ENCODE measurements at regions not wholly inside any gene's neighbourhood (a gene's known extent, or its start where the extent isn't known, plus 50 kb on each side); places are given as distances from the start of the nearest gene placed in this dataset.
"Not testable (repeated sequence)": the region's sequence is repeated elsewhere in the genome, so short reads cannot be mapped to it uniquely, and the experiment has no call there.

DNA sequence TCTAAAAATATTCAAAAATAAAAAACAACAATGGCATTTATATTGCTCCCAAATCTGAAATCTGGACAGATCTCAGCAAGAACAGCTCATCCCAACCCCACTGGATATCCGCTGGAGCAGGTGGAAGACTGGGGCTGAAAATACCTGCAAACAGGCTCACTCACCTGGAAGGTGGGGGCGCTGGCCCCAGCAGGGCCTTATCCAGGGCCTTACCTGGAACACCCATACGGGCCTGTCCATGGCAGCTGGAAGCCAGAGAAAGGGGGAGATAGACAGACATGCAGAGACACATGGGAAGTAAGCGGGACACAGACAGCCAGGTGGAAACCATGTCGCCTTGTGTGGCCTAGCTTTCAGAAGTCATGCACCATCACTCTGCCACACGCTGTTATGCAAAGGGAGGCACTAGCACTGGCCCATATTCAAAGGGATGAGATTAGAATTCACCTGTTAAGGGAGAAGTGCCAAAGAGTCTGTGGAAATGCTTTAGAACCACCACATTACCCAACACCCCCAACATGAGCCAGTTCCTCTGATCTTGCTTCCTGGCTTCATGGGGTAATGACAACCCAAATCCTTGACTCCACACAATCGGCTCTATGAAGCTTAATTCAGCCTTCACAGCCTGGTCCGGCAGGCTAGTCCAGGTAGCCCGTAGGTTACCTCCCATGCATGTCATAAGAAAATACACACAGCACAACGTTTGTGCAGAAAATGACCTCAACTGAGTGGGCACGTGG is 99.0 kb upstream of the CDYL start:
- no peak for DNase-seq (ENCODE audit: low read depth in 4 of 4, low spot score in 1 of 4)

DNA sequence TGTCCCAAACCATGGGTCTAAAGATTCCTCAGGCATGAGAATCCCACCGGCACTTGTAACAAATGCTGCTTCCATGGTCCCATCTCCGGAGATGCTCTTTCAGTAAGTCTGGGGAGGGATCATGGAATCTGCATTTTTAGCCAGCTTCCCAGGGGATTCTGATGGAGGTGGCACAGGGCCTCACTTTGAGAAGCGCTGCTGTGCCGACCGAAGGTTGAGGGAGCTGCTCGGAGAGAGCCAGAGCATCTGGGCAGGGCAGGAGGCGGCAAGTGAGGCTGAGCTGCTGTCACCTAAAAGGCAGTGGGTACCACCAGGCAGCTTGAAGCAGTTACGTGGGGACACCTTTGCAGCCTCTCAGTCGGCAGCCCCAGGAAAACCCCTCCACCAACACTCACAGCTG is 100.2 kb upstream of the CDYL start:
- no peak for DNase-seq (ENCODE audit: low read depth in 4 of 4, low spot score in 1 of 4)

DNA sequence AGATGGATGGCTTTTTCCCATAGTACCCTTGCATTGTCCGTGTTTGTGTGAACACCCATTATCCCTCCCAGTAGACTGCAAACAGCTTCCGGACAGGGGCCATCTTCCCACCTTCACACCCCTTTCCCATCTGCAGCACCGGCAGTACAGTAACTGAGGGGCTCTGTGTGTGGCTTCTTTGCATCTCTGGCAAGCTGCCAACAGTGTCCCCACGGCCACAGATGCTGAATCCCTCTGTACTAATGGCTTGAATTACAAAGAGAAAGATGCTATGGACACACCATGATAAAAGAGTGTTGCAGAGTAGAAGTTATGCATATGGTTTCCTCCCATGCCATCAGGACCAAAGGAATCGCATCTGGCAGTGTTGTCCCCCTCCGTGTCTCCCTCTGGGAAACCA is 101.1 kb upstream of the CDYL start:
- no peak for DNase-seq (ENCODE audit: low read depth in 4 of 4, low spot score in 1 of 4)

DNA sequence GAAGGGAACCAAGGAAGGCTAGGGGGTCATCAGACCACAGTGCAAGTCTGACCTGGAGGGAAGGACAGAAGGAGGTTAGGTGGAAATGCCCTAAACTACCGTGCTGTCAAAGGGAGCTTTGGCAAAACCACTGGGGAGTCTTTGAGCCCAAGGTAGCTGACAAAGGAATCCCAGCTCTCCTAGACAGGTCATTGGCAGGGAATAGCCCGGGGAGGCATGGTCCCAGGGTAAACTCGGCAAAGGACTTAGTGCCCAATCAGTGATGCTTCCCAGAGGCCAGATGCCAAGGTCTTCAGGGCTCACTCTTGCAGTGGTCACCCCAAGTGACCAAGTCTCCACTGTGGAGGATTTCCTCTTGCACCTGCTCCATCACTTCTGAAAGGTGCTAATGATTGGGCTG is 102.3 kb upstream of the CDYL start:
- DNase-seq (ENCODE audit: low read depth in 4 of 4, low spot score in 1 of 4): no peak

DNA sequence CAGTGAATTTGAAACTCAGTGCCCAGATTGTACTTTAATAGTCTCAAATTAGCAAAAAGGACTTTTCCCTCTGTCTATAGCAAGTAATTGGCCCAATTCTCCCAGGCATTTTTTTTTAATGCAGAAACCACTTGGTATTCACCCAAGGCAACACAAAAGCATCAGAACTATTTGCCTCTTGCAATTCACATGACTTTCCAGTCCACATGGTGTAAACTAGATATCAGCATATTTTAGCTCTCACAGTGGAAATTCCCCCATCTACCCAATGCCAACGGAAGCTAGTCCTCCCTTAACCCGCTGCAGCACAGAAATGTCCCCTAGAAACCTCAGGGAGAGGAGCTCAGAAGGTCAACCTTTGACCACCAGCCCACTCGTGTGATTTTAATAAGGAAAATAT is 103.4 kb upstream of the CDYL start:
- DNase-seq (ENCODE audit: low read depth in 4 of 4, low spot score in 1 of 4): no peak

DNA sequence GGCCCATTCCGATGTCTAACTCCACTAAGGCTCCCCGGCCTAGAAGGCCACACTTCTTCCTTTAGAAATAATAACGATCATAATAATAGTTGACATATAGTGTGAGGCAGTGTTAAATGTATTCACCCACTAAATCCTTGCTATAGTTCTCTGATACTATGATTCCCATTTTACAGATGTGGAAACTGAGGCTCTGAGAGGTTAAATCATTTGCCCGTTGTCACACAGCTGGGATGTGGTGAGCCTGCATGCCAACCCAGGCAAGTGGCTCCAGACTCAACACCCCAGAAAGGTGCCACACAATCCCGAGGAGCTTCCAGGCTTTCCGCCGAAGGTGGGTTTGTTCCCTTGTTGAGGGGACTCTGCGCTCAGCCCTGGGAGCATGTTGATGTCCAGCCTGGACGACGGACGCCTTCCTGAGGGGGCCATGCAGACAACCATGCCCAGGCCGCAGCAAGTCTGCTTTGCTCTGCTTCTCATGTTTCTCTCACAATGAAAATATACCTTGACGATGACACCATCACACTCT is 104.6 kb upstream of the CDYL start:
- DNase-seq (ENCODE audit: low read depth in 4 of 4, low spot score in 1 of 4): no peak

DNA sequence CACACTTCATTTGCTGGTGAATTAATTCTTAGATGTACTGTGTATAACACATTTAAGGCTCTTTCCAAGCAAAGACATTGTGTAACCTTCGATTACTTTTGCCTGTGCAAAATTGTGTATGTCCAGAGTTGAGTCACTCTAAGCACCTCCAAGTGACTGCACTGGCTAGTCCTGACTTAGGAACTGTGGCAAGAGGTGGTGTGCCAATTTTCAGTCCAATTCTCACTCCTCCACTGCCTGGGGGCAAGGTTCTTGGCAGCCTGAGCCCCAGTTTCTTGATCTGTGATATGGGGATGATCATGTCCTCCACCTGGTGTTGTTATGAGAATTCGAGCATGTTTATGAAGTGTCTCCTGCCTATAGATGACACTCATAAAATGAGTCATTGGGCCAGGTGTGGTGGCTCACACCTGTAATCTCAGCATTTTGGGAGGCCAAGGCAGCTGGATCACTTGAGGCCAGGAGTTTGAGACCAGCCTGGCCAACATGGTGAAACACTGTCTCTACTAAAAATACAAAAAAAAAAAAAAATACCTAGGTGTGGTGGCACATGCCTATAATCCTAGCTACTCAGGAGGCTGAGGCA is 105.3 kb upstream of the CDYL start:
- no peak for DNase-seq (ENCODE audit: low read depth in 4 of 4, low spot score in 1 of 4)

DNA sequence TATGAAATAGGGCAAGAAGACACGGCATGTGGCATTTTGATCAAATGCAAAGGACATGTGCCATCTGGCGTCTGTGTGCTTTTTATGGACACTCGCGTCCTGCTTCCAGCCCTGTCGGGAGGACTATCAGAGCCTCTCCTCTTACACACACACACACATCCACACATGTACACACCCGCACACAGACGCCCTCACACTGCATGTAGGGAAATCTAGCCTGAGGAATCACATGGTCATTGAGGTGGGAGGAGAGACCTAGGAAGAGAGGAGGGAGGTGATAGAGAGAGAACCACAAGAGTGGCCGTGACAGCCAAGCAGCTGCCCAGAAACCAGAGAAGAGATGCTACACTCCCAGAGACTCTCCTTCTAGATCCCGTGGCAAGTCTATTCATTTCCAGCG is 105.9 kb upstream of the CDYL start:
- no peak for DNase-seq (ENCODE audit: low read depth in 4 of 4, low spot score in 1 of 4)

DNA sequence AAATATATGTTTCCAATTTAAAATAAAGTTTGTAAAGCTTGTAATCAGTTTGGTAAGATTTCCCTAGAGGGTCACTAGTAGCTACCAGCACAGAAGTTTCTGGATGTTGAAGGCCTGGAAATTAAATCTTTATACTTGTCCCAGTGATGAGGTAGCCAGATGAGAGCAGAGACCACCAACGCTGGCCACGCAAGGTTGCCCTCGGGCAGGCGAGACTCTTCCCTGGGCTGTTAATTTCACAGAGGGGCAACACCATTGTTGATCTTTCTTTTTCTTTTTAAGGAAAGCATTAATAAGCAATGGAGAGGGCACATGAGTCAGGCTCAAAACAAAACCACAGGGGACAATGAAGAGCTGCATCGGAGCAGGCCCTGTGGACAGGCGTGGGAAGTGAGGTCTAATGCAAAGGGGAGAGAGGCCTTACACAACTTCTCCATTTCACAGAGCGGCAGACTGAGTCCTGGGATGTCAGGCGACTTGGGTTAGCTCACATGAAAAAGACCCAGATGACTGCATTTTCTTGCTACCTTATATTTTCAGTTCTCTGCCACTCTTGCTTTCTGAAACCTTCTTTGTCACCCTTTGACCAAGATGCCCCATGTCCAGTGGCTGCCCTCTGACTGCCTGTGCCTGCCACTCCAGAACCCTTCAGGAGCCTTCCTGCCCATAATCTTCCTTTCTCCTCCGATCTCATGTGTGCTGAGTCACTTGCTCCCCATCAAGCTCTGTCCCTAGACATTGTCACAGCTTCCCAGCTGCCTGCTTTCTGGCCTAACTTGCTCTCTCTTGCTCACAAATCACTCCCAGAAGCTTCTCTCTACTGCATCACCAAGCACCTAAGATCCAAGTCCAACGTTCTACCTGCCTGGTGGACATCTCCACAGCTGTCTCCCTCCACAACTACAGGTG is 107.7 kb upstream of the CDYL start:
- DNase-seq (ENCODE audit: low read depth in 4 of 4, low spot score in 1 of 4): no peak

DNA sequence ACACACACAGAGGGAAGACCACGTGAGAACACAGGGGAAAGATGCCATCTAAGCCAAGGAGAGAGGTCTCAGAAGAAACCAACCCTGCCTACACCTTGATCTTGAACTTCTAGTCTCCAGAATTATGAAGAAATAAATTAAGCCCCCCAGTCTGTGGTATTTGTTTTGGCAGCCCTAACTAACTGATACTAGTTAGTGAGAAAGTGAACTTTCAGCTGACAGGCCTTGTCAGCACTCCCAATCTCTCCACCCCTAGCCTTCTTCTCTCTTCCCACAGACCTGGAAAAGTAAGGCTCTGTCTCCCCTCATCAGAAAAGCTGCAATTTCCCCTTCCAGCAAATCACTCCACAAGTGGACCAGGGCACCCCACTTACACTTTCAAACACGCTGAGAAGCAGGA is 108.6 kb upstream of the CDYL start:
- DNase-seq (ENCODE audit: low read depth in 4 of 4, low spot score in 1 of 4): no peak

DNA sequence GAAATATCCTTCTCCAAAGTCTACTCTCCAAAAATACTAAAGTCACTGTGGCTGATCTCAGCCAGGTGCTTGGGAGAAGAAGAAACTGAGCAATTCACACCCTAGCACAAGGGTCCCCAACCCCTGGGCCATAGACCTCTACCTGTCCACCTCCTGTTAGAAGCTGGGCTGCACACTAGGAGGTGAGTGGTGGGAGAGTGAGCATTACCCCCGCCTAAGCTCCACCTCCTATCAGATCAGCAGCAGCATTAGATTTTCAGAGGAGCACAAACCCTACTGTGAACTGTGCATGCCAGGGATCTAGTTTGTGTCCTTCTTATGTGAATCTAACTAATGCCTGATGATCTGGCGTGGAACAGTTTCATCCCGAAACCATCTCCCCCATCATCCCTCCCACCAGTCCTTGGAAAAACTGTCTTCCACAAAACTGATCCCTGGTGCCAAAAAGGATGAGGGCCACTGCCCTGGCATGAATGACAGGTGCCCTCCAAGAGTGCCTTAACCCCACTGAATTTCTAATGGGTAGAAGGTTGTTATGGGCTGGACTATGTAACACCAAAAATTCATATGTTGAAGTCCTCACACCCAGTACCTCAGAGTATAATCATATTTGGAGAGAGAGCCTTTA is 109.2 kb upstream of the CDYL start:
- no peak for DNase-seq (ENCODE audit: low read depth in 4 of 4, low spot score in 1 of 4)

DNA sequence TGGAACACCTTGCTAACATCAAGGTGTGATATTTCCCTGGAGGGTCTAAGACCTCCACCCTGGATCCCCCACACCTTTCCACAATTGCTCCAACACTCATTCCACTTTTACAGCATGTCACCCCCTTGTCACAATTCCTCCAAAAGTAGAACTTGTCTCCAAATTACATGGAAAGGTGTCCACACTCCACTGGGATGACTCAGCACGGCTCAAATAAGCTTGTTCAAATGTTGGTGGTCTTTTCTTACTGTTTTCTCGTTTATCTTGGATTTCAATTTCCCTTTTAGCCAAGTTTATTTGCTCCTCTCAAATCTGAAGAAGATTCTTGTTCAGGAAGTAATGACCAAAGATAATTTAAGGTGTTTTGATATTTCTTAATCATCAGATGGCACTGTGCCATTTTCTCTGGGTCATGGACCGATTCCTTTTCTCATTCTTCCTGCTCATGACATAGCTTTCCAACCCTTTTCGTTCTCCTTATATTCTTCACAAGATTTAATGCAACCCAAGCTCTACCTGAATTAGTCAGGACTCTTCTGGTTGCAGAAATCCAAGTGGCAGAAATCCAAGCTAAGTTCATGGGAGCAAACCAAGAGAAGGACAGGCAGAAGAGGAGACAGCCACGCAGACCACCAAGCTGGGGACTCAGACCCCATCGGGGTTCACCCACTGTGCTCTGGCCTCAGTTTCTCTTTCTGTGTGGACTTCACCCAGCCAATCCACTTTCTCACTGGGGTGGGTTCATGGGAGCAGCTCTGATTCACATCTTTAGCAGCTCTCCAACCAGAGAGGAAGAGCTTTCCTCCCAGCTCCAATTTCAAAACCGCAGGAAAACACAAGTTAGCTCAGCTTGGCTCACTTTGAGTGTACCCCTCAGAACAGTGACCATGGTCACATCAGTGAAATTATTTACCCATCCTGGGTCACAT is 110.5 kb upstream of the CDYL start:
- DNase-seq (ENCODE audit: low read depth in 4 of 4, low spot score in 1 of 4): no peak

DNA sequence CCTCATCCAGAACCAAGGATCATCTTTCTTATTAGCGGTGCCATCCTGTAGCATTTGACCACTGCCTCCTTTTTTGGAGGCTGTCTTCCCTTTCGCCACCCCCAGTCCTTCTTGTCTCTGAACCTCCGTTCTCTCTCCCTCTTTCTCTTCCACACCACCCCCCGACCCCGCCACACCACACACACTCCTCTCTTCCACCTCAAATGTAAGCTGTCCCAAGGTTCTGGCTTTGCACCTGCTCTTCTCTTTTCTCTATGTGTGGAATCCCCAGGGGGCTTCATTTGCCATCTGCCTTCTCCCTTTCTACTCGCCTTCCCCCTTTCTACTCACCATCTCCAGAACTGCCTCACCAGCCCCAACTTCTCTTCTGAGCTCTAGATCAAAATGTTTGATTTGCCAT is 111.3 kb upstream of the CDYL start:
- no peak for DNase-seq (ENCODE audit: low read depth in 4 of 4, low spot score in 1 of 4)

DNA sequence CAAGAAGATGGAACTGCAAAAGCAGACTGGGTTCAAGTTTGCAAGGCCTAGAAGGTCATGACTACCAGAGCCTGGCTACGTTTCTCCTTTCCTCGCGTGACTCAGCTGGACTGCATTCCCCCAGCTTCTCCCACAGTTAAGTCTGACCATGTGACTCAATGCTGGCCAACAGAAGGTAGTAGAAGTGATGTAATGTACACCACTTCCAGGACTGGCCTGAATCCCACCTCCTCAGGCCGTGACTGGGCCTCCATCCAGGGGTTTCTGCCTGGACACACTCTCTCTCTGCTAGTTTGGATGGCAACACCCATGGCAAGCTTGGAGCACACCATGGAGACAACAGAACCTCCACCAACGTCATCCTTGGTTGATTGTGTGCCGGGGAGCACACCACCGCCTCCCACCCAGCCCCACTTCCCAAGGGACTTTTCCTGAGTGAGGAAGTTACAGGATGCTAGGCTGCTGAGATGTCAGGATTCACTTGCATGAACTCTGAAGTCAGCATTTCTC is 112.0 kb upstream of the CDYL start:
- no peak for DNase-seq (ENCODE audit: low read depth in 4 of 4, low spot score in 1 of 4)

DNA sequence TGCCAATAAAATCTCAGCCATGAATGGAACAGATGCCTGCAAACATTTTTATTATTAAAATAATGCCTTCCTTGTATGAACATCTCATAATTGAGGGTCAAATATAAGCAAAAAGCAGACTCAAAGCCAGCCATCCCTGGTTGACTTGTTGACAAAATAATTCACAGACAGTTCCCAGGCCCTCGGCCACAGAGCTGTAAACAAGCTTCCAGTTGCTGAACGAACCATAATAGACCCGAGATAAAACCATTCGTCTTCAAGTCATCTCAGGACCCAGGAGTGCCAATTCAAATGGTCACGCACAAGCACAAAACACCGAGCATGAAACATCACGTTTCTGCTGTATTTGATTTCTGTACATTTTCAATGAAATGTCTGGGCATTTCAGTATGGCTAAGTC is 113.3 kb upstream of the CDYL start:
- DNase-seq (ENCODE audit: low read depth in 4 of 4, low spot score in 1 of 4): no peak

DNA sequence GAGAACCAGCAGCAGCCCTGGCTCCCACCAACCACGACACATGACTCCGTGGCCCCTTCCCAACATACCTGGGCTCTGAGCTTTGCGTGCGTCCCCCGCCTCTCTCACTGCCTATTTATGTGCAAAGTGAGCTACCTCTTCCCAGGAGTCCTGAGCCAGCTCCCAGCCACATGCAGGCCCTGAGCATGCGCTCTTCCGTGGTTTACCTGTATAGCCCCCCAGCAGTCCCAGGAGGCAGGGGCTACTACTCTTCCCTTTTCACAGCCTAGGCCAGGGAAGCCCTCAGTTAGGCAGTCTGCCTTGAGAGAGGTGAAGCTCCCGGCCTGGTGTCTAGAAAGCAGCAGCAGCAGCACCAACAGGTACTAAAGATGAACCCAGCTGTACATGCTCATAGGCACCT is 114.8 kb upstream of the CDYL start:
- no peak for DNase-seq (ENCODE audit: low read depth in 4 of 4, low spot score in 1 of 4)

DNA sequence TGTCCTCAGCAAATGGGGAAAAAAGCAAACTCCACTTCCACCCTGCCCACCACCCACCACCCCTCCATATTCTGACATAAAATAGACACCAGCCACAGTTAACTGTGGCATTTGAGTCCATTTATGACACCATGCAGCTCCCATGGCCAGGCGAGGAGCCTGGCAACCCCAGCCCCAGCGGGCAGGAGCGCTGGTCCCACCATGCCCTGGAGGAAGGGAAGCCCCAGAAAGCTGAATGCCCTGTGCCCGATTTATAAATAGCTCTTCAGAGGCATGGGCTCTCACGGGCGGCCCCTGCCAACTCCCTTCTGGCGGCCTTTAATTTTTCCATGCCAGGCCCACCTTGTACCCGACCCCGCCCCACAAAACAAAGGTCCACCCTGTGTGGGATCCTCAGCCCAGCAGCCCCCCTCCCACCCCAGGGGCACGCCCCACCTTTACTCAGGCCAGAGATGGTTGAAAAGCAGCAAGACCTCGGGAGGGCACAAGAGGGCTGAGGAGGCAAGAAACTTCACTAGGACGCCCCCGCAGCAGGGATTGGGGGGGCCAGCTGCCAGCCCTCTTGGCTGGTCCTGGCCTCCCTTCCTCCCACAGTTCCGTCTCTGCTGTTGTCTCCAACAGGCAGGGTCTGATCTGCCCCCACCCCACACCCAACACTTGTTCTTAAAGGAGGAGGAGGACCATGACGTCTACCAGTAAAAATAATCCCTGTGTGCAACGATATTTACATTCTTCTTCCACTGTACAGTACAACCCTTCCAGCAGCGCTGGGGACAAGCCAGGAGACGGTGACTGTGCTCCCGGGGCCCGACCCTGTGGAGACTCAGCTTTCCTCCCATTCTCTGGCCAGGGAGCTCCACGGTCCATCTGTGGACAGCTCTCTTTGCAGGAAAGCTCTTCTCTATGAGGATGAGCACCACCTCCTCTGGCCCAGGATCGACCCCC is 115.6 kb upstream of the CDYL start:
- DNase-seq (ENCODE audit: low read depth in 4 of 4, low spot score in 1 of 4): no peak

DNA sequence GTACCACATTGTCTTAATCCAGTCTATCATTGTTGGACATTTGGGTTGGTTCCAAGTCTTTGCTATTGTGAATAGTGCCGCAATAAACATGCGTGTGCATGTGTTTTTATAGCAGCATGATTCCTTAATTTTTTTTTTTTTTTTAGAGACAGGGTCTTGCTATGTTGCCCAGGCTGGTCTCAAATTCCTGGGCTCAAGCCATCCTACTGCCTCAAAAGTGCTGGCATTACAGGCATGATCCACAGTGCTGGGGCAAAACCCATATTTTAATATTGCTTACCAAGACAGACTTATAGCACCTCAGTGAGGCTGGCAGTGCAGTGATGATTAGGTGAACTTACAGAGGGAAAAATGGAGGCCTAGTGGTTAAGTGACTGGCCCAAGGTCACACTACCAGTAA is 116.5 kb upstream of the CDYL start:
- DNase-seq (ENCODE audit: low read depth in 4 of 4, low spot score in 1 of 4): not testable (repeated sequence)

DNA sequence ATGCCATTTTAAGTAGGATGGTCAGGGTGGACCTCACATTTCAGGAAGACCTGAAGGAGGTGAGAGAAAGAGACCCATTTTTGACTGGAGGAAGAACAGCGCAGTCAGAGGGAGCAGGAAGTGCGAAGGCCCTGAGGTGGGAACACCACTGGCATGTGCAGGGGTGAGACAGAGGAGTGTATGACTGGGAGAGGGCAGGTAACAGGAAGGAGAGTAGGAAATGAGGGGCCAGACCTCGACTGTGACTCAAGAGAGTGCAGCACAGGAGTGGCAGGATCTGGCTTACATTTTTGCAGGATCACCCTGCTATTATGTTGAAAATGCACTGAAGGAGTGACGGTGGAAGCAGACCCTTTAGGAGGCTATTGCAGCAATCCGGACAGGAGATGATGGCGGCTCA is 117.7 kb upstream of the CDYL start:
- DNase-seq (ENCODE audit: low read depth in 4 of 4, low spot score in 1 of 4): no peak

Data from stimulated activated CD4-positive, alpha-beta T cell treated with anti-CD3 and anti-CD28 coated beads, Interleukin-1b, Interleukin-23, amount 100 ng/mL, for 24 hours (primary cell).